Sigmoid colon (tissue), 4 donors: ENCODE measurements at regions not wholly inside any gene's neighbourhood (a gene's known extent, or its start where the extent isn't known, plus 50 kb on each side); places are given as distances from the start of the nearest gene placed in this dataset.
A peak's percentile ranks its signal among the peaks of the same experiment; 100 is the strongest.

Experiments
- EP300 ChIP-seq, 4 donors: sonication (generic); formaldehyde crosslinking; IDR thresholded peaks; one replicate each; pipeline ENCODE4 v1.6.1; 2017; ENCODE audit warnings: antibody characterized with exemption in 4 of 4
- POLR2AphosphoS5 ChIP-seq, 4 donors: sonication (generic); formaldehyde crosslinking; IDR thresholded peaks; one replicate each; pipeline ENCODE4 v1.6.1; 2017; ENCODE audit warnings: antibody characterized with exemption in 4 of 4
- TF ChIP-seq, protein P1 (sequence below), 4 experiments: fragments of 450-650 bp in 3 of 4; fragments of 200-600 bp in 1 of 4; IDR thresholded peaks; one replicate each; pipeline ENCODE4 v1.5.1; 2016 to 2019; ENCODE audit warnings: antibody characterized with exemption in 4 of 4, mild to moderate bottlenecking in 3 of 4, moderate library complexity in 2 of 4

DNA sequence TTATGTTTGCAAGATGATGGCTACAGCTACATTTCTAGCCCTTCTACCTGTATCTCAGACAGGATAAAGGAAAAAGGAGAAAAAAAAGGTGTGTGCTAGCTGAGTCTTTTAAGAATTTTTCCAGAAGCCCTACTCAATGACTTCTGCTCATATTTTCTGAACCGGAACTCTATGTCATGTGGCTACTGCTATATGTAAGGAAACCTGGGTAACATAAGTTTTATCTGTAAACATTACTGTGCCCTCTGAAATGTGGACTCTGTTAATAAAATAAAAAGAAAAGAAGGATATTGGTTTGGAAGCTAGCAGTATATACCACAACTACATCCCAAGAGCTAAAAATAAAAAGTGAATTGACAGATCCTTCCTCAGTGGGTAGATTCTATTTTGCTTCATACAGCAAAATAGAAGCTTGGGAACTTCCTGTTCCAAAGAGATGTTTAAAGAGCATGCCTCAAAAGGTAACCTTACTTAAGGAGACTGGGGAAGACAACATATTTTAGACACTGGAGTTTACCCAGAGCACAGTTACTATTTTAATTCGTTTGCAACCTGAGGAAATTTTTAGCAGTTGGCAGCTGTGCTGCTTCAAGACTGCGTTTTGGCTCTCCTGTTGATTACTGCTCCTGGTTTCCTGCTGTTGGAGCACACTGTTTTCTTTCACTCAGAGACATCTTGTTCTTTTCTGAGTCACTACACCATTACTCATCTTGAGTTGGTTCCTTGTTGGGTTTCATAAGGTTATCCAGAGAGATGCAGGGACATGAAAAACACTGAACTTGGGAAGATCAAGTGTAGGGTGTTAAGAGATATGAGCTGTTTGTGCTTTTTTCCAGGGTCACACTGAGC is 280.7 kb downstream of the NFKBIZ start:
- TF ChIP-seq, protein P1, sequence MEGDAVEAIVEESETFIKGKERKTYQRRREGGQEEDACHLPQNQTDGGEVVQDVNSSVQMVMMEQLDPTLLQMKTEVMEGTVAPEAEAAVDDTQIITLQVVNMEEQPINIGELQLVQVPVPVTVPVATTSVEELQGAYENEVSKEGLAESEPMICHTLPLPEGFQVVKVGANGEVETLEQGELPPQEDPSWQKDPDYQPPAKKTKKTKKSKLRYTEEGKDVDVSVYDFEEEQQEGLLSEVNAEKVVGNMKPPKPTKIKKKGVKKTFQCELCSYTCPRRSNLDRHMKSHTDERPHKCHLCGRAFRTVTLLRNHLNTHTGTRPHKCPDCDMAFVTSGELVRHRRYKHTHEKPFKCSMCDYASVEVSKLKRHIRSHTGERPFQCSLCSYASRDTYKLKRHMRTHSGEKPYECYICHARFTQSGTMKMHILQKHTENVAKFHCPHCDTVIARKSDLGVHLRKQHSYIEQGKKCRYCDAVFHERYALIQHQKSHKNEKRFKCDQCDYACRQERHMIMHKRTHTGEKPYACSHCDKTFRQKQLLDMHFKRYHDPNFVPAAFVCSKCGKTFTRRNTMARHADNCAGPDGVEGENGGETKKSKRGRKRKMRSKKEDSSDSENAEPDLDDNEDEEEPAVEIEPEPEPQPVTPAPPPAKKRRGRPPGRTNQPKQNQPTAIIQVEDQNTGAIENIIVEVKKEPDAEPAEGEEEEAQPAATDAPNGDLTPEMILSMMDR (IDR thresholded peaks at IDR 0.05) = no peak
- TF ChIP-seq POLR2AphosphoS5 (IDR thresholded peaks at IDR 0.05) (peak; percentile 99 to 100 (median 100)), EP300 (IDR thresholded peaks at IDR 0.05) (peak; percentile 97 to 99 (median 98))
